IPS-NIHi7 (cell line): ENCODE measurements at regions not wholly inside any gene's neighbourhood (a gene's known extent, or its start where the extent isn't known, plus 50 kb on each side); places are given as distances from the start of the nearest gene placed in this dataset.

ENCODE experiments used
- DNase-seq: peaks from one replicate; pipeline ENCODE4 v3.0.0; 2012; ENCODE audit warnings: mixed read lengths; ENCODE audit errors: extremely low spot score

- no peak for DNase-seq
Measured at GRCh38 chrX:22395372-22395771, 122.7 kb downstream of the CBLL2 start.

- DNase-seq, result no peak
Measured at GRCh38 chrX:22396408-22396807, 123.7 kb downstream of the CBLL2 start.

- DNase-seq, result no peak
Measured at GRCh38 chrX:22397566-22397965, 124.9 kb downstream of the CBLL2 start.

DNA sequence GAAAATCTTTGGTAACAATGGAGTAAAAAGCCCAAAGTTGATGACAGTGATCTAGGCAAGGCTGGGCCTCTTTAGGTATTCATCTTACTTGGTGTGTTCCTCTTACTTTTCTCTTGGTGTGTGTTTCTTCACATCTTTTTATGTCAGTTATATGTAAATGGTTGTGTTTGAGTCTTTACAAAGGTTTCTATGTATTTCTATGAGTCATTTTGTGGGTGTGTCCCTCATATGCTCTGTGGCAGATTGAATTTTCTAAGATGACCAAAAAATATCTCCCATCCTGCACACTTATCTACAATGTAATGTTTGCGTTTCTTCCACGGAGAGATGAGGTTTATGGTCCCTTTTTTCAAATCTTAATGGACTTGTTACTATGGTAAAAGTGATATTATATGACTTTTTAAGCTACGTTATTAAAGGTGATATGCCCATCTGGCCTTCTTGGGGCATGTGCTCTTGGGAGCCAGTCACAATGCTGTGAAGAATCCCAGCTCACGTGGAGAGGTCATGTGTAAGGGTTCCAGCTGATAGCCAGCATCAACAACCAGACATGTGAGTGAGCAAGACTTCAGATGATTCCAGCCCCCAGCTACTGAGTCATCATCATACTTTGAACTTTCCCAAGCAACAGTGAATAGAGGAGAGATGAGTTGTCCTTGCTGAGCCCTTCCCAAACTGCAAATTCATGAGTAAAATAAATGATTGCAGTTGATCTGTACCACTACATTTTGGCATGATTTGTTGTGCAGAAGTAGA lies 126.9 kb downstream of the CBLL2 start:
- DNase-seq, result no peak

DNA sequence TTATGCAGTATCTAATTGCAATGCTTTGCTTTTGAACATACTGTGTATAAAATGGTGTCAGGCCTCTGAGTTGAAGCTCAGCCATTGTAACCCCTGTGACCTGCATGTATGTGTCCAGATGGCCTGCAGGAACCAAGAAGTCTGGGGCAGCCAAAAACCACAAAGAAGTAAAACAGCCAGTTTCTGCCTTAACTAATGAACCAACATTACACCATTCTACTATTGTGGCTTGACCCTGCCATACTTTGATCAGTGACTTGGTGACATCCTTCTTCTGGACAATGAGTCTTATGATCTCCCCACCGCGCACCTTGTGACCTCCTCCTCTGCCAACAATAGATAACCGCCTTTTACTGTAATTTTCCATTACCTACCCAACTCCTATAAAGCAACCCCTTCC lies 131.6 kb downstream of the CBLL2 start:
- DNase-seq, result no peak

DNA sequence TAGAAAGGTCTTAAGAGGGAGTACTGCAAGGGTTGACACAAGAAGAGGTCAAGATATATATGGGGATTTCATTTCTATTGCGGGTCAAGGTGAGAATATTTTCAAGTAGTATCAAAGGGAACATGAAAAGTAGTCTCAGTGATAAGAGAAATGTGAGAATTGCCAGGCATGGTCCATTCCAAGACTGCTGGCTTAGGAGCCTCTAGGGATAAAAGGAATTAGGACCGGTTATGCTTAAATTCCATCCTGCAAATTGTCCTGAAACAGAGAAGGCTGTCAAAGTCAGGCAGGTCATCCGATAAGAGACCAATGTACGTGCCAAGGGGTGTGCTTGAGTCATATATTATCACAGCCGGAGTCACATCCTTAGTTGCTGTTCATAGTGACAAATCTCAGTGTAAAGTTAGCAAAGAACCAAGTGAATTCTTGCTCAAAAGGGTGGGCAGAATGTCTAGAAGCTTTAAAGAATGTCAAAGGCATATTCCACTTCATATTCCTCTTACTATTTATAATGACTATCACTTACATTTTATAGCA lies 133.6 kb downstream of the CBLL2 start:
- DNase-seq, result no peak

GRCh38 chrX:22409418-22409817 lies 136.7 kb downstream of the CBLL2 start:
- no peak for DNase-seq

DNA sequence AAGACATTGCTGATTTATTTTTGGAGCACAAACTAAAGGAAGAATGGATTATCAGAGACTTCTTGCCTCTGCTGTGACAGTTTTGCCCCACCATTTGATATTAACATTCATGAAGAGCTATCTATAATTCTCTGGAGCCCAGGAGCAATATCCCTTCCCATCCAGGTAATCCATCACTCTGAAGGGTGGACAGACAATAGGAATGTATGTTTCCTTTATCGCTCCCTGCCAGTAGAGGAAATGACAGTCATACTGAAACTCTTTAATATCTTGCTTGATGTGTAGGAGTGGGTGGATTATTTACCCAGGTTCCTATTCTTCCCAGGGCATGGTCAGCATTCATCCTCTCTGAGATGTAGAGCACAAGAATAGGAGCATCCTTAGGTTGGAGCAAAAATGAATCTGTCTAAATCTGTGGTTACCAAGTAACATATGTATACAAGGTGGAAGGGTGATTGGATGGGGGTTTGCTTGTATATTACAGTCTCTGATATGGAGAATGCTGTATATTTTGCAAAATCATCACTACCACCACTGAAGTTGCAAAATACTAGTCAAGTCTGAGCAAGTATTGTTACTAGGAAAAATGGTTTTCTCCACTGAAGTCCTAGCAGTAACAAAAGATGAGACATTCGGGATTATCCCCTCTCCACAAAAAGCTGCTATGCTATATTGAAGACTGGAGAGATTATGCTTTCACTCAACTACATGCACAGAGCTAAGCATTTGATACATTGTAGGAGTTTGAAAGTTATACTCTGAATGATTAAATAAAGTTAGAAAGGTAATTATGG lies 151.6 kb downstream of the CBLL2 start:
- DNase-seq, result no peak

GRCh38 chrX:22424919-22425318 lies 152.2 kb downstream of the CBLL2 start:
- no peak for DNase-seq

DNA sequence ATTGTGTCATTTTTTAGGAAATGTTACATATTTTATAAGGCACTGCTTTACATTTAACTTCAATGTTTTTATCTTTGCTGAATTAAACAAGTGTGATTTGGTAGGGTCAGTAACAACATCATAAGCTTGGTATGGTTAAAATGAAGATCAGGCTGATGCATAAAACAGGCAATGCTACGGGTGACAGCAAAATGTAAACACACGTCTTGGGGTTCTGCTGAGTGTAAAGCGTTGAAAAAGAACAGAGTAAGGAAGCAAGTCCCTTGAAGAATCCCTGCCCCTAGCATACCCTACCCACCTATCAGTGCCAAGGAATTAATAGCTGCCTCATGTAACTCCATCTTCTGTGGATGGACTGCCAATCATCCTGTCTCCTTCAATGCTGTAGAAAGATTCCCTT lies 157.0 kb downstream of the CBLL2 start:
- no peak for DNase-seq

DNA sequence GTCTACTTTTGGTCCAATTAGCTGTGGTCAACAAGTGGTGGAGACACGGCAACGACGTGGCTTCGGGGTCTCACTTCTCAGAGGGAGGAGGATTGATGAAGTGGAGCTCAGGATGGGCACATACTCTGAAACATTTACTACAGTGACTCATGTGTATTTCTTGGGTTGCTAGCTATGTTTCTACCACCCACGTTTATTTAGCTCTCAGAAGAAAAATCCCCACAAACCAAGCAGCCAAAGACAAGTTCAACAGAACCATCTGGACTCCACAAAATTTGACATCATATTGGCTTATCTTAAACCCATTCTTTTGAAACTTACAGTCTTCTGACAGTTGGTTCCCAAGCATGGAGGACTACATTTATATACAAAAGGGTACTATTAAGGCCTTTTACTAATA lies 158.0 kb downstream of the CBLL2 start:
- no peak for DNase-seq

- DNase-seq, result no peak
Measured at GRCh38 chrX:22433292-22434070, 160.8 kb downstream of the CBLL2 start.

- DNase-seq, result no peak
Measured at GRCh38 chrX:22445880-22446279, 173.2 kb downstream of the CBLL2 start.

GRCh38 chrX:22462959-22463358 lies 190.2 kb downstream of the CBLL2 start:
- DNase-seq, result no peak

DNA sequence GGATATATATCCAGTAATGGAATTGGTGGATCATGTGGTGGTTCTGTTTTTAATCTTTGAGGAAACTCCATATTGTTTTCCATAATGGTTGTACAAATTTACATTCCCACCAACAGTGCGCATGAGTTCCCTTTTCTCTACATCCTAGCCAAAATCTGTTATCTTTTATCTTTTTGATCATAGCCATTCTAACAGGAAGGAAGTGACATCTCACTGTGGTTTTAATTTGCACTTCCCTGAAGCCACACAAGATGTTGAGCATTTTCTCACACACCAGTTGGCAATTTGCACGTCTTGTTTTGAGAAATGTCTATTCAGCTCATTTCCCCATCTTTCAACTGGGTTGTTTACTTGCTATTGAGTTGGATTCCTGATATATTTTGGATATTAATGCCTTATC lies 194.9 kb downstream of the CBLL2 start:
- DNase-seq, result no peak

- DNase-seq, result no peak
Measured at GRCh38 chrX:22481436-22481835, 208.7 kb downstream of the CBLL2 start.

GRCh38 chrX:22486296-22486695 lies 213.6 kb downstream of the CBLL2 start:
- DNase-seq, result no peak

- DNase-seq, result no peak
Measured at GRCh38 chrX:22516893-22517292, 244.2 kb downstream of the CBLL2 start.

- DNase-seq, result no peak
Measured at GRCh38 chrX:22520128-22520828, 247.6 kb downstream of the CBLL2 start.

- DNase-seq, result no peak
Measured at GRCh38 chrX:22526339-22526738, 253.6 kb downstream of the CBLL2 start.

- DNase-seq, result no peak
Measured at GRCh38 chrX:22527302-22527701, 254.6 kb downstream of the CBLL2 start.

DNA sequence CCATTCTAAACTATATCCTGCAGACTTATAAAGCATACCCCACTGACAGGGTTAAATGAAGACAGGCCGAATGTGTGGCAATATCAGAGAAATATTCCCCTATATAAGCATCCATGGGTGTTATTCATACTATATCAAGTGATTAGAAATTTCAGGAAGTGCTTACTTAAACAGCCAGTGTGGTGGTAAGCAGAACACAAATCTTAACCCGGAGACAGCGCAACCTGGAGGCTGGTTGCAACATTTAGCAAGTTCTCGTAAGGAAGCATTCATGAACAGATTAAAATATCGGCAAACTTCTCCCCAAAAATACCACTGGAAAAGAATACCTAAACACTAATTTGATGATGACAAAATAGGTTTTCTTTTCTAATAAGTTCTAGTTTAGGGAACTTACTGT lies 261.2 kb downstream of the CBLL2 start:
- DNase-seq, result no peak
